ENCODE measurements at regions not wholly inside any gene's neighbourhood (a gene's known extent, or its start where the extent isn't known, plus 50 kb on each side); places are given as distances from the start of the nearest gene placed in this dataset.

DNA sequence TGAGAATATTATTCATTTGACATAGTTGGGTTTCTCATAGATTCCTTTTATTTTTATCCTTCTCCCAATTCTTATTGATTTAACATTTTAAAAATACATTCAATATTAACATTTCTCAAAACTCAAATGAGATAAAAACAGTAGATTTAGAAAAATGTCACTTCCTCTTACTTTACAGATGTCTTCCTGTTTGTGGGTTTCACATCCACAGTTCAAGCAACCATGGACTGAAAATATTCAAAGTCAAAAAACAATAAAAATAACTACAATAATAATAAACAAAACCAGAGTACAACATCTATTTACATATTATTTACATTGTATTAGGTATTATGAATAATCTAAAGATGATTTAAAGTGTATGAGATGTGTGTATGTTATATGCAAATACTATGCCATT lies 111.3 kb upstream of the SLC16A7 start:
- TF ChIP-seq TAF1 (IDR thresholded peaks at IDR 0.05; ENCODE audit: low read depth) (no peak), EP300 (IDR thresholded peaks at IDR 0.05; ENCODE audit: borderline replicate concordance) (no peak), NFIC (IDR thresholded peaks at IDR 0.05) (no peak), YY1 (IDR thresholded peaks at IDR 0.05; ENCODE audit: low read depth) (no peak), RAD21 (IDR thresholded peaks at IDR 0.05; ENCODE audit: low read depth) (no peak), CREB1 (IDR thresholded peaks at IDR 0.05; ENCODE audit: low read depth) (no peak), TCF12 (IDR thresholded peaks at IDR 0.05; ENCODE audit: low read depth) (no peak), ZBTB7A (IDR thresholded peaks at IDR 0.05; ENCODE audit: low read depth) (no peak), FOXM1 (IDR thresholded peaks at IDR 0.05; ENCODE audit: borderline replicate concordance, low read depth) (no peak), EGR1 (IDR thresholded peaks at IDR 0.05) (no peak)
- TF ChIP-seq, protein P1, sequence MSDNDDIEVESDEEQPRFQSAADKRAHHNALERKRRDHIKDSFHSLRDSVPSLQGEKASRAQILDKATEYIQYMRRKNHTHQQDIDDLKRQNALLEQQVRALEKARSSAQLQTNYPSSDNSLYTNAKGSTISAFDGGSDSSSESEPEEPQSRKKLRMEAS (IDR thresholded peaks at IDR 0.05), result no peak
- TF ChIP-seq, protein P2, sequence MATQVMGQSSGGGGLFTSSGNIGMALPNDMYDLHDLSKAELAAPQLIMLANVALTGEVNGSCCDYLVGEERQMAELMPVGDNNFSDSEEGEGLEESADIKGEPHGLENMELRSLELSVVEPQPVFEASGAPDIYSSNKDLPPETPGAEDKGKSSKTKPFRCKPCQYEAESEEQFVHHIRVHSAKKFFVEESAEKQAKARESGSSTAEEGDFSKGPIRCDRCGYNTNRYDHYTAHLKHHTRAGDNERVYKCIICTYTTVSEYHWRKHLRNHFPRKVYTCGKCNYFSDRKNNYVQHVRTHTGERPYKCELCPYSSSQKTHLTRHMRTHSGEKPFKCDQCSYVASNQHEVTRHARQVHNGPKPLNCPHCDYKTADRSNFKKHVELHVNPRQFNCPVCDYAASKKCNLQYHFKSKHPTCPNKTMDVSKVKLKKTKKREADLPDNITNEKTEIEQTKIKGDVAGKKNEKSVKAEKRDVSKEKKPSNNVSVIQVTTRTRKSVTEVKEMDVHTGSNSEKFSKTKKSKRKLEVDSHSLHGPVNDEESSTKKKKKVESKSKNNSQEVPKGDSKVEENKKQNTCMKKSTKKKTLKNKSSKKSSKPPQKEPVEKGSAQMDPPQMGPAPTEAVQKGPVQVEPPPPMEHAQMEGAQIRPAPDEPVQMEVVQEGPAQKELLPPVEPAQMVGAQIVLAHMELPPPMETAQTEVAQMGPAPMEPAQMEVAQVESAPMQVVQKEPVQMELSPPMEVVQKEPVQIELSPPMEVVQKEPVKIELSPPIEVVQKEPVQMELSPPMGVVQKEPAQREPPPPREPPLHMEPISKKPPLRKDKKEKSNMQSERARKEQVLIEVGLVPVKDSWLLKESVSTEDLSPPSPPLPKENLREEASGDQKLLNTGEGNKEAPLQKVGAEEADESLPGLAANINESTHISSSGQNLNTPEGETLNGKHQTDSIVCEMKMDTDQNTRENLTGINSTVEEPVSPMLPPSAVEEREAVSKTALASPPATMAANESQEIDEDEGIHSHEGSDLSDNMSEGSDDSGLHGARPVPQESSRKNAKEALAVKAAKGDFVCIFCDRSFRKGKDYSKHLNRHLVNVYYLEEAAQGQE (IDR thresholded peaks at IDR 0.05; ENCODE audit: low read depth), result no peak
- TF ChIP-seq, protein P3, sequence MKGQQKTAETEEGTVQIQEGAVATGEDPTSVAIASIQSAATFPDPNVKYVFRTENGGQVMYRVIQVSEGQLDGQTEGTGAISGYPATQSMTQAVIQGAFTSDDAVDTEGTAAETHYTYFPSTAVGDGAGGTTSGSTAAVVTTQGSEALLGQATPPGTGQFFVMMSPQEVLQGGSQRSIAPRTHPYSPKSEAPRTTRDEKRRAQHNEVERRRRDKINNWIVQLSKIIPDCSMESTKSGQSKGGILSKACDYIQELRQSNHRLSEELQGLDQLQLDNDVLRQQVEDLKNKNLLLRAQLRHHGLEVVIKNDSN (IDR thresholded peaks at IDR 0.05), result no peak
